Erythroblast (primary cell): ENCODE measurements at regions not wholly inside any gene's neighbourhood (a gene's known extent, or its start where the extent isn't known, plus 50 kb on each side); places are given as distances from the start of the nearest gene placed in this dataset.
"Not testable (repeated sequence)": the region's sequence is repeated elsewhere in the genome, so short reads cannot be mapped to it uniquely, and the experiment has no call there.

Experiments
- GATA1 ChIP-seq: IDR thresholded peaks from 2 replicates; pipeline ENCODE4 v1.6.1; 2011; ENCODE audit warnings: low read depth, mild to moderate bottlenecking, control low read depth, low read length, moderate library complexity
- POLR2A ChIP-seq: IDR thresholded peaks from 2 replicates; pipeline ENCODE4 v1.6.1; 2011; ENCODE audit warnings: mild to moderate bottlenecking, low read length

DNA sequence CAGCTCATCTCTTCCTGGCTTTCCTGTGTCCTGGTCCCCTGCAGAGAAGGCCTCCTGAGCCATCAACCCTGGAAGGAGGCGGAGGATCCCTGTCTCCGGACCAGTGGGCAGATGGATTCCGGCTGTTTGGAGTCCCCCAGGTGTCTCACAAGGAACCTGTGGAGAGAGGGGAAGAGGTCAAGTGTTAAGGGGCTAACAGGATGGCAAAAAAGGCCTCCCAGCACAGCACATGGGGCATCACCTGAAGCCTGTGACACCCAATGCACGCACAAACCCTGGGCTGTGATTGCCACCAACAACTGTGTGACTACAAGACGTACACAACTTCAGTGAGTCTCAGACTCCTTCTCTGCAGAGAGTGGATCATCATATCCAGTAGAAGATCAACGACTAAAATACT, 107.5 kb downstream of the TUBA3C start:
- not testable (repeated sequence) for TF ChIP-seq POLR2A, GATA1
